DMS153 treated with DMSO at 0.1 percent for 48 hours (cell line): ENCODE measurements at regions not wholly inside any gene's neighbourhood (a gene's known extent, or its start where the extent isn't known, plus 50 kb on each side); places are given as distances from the start of the nearest gene placed in this dataset.
"Not testable (repeated sequence)": the region's sequence is repeated elsewhere in the genome, so short reads cannot be mapped to it uniquely, and the experiment has no call there.

Source experiments
- DNase-seq: peaks from one replicate; lab custom pipeline; 2025; ENCODE audit not compliant: unreplicated experiment; lab: John Stamatoyannopoulos, UW

DNA sequence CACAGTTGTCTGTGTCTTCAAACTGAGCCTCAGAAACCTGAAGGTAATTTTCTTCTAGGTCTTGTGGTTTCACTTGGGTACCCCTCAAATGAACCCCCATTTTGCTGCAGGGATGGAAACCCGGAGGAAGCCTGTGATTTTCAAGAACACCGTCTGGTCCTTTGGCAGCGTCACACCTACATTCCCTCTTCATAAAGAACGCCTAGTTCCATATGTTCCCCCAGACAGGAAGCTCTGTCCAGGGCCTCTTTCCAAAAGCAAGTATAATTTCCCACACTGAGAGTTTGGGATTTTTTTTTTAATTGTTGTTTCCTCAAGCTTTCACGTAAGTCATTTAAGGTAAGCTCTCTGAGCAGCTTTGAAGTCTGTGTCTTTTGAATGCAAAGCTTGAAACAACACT is 515.0 kb downstream of the TMEM114 start:
- no peak for DNase-seq

DNA sequence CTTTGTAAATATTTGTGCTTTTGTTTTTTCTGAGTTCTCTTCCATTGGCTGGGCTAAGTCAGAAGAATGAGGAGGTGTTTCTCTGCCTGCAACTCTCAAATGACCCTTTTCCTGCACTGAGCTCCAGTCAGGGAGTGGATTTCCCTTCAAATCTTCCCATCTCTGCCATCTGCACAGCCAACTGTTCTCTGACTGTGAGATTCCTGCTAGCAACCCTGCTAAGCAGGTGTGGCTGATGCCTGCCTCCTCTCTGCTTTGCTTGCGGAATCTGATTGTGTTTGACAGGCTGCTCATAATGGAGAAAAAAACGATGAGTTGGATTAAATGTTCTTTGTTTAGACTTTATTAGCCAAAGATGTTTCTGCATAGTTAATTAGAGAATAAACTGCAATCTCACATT is 519.8 kb downstream of the TMEM114 start:
- no peak for DNase-seq

DNA sequence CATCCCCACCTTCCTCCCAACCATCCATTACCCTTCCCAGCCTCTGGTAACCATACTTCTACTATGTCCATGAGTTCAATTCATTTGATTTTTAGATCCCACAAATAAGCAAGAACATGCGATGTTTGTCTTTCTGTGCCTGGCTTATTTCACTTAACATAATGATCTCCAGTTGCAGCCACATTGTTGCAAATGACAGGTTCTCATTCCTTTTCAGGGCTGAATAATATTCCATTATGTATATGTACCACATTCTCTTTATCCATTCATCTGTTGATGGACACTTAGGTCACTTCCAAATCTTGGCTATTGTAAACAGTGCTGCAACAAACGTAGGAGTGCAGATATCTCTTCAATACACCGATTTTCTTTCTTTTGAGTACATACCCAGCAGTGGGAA is 522.1 kb downstream of the TMEM114 start:
- DNase-seq = not testable (repeated sequence)

DNA sequence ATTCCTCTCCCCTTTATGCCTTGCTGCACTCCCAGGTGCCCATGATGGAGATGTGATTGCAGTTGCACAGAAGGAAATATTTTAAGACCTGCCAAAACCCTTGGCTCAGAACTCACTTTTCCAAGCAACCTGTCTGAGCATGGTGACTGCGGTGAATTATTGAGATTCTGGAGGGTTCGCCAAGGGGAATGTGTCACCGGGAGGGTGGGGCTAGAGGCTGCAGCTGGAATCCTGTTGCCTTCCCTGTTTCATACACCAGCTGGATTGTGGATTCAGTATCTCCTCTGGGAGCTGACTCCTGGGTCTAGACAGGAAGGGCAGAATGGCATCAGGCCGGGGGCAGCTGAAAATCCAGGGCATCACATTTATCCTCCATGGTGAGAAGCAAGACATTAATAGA is 527.2 kb downstream of the TMEM114 start:
- DNase-seq = no peak

DNA sequence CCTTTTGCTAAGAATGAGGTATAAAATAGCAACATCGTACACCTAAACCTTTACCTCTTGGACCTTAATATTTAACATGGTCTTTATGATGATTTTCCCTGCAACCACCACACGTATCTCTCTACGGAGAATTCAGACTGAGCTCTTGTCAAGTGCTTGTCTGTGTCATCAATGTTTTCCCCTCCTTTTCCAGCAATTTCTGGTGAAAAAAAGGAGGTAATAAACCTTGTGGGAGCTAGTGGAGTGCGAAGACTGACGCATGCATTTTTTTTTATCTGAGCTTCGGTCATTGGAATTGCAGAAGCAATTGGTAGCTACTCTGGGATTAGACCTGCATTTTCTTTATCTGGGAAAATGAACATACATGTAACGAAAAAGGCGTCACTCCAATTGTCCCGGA is 527.6 kb downstream of the TMEM114 start:
- no peak for DNase-seq

DNA sequence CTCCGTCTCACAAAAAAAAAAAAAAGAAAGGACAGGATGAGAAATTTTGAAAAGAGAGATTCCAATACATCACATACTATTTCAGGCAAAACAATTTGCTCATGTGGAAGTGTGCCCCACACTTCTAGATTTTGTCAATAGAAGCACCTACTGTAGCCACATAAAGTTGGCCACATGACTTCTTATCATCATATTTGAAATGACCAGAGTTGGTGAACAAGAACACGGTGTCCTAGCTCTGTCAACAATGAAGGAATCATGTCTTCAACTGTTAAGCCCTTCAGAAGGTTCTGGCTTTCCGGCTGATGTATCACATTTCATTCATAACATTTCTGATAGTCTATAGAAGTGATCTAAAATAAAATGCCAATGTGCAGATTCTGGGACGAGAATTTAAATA is 534.5 kb downstream of the TMEM114 start:
- no peak for DNase-seq

DNA sequence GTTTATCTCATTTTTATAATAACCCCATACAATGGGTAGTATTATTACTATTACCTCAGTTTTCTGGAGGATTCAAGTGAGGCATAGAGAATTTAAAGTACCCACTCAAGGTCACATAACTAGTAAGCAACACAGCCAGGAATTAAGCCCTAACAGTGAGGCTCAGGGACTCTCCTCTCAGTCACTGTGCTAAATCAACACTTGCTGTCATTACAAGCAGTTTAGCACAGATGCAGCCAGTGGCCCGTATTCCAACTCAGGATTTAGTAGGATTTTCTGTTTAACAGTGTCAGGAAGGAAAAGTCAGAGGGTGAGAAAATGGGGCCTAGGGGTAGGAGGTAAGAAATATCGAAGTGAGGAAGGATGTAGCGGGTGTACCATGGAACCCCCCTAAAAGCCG is 536.9 kb downstream of the TMEM114 start:
- no peak for DNase-seq

DNA sequence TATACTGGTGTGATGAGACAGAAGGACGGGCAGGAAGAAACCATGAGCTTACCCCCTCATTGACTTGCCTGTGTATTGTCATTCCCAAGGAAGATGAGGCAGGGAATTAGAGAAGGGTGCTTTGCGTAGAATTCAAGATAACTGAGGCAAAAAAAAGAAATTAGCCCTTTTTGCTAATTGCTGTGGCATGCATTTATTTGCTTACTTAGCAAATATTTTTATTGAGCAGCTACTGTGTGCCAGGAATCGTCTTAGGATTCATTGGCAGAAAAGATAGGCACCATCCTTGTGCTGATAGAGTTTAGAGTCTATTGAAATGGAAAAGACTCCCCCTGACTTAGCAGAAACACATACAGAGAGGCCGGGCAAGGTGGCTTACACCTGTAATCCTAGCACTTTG is 541.9 kb downstream of the TMEM114 start:
- no peak for DNase-seq

DNA sequence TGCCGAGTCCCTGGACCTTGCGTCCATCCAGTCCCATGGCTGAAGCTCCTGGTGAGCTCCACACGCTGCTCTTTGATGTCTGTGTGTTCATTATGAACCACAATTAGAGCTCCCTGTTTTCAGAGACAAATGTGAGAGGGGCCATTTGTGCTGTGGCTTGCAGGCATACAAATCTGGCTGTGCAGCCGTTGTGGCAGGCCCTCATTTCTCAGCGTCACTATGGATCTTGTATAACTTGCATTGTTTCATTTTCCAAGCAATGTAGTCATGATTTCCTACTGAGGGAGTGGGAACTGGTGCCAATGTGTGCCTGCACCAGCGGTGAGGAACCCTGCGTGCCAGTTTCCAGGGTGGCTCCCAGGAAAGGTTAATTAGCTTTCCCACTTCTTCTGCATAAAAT is 542.6 kb downstream of the TMEM114 start:
- no peak for DNase-seq

DNA sequence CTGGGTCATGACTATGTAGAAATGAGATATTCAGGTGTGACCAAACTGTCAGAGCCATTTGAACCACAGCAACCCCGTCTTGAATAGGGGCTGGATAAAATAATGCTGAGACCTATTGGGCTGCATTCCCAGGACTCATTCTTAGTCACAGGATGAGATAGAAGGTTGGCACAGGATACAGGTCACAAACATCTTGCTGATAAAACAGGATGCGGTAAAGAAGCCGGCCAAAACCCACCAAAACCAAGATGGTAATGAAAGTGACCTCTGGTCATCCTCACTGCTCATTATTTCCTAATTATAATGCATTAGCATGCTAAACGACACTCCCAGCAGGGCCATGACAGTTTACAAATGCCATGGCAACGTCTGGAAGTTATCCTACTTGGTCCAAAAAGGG is 545.5 kb downstream of the TMEM114 start:
- DNase-seq = no peak

DNA sequence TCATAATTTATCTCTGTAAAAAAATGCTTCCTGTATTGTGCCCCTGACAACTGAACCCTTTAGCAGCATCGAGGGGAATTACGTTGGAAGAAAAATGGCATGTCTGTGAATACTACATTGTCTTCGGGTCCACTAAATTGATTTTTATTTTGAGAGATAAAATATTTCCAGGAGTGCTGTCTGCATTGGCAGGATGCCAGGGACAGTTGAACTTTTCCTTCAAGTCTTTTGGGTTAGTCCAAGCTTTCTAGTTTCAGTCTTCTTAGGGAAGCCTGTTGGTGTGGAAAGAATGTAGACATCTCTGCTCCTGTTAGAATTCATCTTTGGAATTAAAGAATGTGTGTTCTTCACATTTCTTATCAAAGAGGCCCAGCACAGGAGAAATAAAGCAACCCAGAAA is 557.9 kb downstream of the TMEM114 start:
- no peak for DNase-seq

DNA sequence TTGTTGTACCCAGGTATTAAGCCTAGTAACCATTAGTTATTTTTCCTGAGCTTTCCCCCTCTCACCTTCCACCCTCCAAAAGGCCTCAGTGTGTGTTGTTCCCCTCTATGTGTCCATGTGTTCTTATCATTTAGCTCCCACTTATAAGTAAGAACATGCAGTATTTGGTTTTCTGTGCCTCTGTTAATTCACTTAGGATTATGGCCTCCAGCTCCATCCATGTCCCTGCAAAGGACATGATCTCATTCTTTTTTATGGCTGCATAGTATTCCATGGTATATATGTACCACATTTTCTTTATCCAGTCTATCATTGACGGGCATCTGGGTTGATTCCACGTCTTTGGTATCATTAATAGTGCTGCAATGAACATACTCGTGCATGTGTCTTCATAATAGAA is 560.3 kb downstream of the TMEM114 start:
- not testable (repeated sequence) for DNase-seq

DNA sequence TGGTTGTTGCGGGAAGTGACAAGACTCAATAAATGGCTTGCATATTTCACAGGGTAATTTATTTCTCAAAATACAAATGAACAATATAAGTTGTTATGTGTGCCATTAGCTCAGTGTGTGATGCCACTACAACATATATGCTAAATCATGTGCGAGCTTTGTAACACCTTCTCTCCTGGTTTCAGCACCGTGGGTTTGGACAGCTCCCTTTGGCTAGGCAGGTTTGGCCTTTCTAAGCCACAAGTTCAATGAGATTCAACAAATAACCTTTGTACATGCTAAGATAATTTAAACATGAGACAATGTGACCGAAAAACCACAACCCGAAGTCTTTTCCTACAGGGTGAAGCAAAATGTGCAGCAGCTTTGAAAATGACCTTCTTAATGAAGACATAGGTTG is 563.9 kb downstream of the TMEM114 start:
- no peak for DNase-seq

DNA sequence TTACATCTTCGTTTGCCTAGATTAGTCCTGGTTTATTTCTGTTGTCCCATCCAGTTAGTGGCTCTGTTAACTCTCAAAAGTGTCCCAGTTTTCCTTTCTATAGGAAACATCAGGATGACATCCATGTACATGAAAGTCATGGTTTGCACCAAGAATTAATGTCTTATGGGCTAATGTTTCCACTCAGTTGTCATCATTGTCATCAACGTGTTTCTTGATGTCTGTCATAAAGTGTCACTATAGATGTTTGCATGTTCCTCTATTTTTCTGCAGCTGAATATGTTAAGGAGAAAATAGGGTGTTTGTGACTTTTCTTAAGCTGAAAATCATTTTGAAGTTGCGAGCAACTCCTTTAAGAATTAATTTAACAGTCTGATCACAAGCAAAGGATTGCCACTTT is 567.0 kb downstream of the TMEM114 start:
- no peak for DNase-seq

DNA sequence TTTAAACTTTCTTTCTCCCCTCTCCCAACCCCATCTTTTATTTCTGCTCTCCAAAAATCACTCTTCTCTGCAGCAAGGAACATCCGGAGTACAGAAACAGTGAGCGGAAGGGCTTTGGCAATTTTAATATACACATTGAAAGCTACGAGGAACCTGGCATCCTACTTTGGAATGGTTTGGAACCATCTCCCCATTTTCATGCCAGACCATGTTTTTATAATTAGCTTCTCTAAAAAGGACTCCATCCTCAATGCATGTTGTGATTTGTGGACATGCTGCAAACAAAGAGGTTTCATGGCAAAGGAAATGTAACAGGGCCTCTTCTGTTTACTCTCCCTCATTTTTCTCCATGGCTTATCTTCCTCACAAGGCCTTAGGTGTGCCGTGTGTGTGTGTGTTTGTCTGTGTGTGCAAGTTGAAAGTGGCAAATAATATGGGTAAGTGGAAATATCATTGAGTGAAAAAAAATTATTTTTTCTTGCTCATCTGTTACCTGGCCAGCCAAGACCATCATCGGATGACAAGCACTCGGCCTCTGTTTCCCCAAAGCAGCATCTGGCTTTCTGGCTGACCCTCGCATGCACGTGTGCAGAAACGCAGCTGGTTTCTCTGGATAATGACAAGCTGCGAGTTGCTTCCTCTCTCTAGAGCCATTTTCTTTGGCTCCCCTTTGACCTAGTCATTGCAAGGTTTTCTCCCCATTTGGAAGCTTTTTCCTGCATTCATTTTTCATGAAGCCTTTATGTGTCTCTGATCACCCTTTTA is 585.0 kb downstream of the TMEM114 start:
- no peak for DNase-seq

DNA sequence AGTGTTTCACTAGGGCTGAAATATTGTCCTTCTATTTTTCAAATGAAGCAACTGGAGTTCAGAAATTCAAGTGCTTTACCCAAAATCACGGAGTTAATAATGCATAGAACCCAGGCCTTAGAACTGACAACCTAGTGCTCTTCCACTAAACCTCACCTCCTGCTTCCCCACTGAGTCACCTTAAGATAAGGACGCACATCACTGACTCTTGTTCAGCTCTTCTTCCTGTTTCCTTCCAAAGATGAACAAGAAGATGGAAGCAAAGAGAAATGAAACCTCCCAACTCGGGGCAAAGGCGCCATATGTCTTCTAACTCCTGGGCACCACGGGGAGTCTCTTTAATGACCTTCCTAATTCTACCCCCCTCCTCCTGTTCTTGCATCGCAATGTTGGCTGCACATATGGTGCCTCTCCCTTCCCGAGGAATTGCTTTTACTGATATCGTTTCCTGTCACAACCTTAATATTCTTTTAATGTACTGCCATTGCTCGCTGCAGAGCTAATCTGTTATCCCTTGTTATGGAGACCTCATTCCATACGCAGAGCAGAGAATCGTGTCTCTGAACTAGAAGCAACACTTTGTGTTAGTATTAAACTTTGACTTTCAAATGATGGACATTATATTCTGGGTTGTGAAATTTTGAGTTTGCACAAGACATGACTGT is 591.4 kb downstream of the TMEM114 start:
- DNase-seq = no peak

DNA sequence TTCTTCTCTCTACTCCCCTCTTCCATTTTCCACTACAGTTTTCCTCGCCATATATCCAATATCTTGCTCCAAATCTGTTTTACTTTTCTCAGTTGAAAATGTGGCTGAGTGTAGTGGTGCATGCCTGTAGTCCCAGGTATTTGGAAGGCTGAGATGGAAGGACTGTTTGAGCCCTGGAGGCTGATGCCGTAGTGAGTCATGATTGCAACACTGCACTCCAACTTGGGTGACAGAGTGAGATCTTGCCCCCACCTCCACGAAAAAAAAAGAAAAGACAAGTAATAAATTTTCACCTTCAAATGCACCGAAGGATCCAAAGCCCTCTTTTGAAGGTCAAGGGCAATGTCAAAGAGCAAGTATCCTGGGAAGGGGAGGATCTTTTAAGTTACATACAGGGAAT is 592.3 kb downstream of the TMEM114 start:
- no peak for DNase-seq

DNA sequence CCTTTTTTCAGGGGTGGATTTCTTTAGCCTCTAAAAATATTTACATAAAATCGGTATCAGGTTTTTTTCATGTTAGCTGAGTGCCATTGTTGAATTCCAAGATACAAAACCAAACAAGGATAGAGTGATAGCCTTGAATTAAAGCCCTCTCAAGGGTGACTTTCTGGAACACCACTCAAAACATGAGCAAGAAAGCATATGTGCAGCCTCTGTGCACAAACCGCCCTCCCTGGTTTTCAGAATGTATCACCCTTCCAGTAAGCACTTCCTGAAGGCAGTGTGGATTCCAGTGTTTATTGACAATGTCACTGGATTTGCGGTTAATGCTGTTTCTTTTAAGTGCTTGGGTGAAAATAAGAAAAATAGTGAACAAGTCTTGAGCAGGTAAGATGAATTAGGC is 597.7 kb downstream of the TMEM114 start:
- DNase-seq = no peak

DNA sequence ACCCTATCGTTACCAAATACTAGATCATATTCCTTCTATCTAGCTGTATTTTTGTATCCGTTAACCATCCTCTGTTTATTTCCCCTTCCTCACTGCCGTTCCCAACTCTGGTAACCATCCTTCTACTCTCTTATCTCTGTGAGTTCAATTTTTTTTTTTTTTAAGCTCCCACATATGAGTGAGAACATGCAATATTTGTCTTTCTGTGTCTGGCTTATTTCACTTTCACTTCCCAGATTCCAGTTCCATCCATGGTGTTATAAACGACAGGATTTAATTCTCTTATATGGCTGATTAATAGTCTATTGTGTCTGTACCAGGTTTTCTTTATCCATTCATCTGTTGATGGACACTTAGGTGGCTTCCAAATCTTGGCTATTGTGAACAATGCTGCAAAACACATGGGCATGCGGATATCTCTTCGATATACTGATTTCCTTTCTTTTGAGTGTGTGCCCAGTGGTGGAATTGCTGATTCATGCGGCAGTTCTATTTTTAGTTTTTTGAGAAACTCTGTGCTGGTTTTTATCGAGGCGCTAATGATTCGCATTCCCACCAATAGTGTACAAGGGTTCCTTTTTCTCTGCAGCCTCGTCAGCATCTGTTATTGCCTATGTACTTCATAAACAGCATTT is 599.6 kb downstream of the TMEM114 start:
- DNase-seq = no peak

DNA sequence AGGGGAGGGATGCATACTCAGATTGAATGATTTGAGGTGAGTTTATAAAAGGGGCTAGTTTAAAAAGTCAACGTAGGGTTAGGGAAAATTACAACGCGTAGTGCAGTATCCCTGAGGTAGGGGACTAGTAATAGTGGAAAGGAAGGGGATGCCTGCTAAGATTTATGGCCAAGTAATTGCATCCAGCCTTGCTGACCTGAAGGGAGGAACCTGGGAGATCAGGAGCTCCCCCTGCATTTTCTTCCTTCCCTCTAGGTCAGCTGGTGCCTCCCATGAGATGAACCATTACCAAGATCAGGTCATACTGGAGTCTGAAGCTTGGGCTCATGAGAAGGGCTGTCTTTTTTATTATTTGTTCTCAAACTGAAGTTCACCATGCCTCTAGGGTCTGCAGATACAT is 606.6 kb downstream of the TMEM114 start:
- no peak for DNase-seq

DNA sequence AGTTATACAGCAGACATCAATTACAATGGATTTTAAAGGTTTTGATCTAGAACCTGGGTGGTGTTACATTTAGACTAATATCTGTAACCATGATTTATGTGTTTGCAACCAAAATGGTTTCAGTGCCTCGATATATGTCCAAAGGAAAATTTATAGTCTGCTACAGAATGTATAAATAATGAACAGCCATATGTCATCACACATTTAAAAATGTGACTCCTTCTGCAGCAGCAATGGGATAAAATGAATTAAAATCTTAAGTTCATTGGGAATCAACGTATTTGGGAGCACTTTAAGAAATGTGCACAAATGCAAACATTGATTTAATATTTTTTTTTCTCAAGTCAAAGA is 610.2 kb downstream of the TMEM114 start:
- DNase-seq = no peak

DNA sequence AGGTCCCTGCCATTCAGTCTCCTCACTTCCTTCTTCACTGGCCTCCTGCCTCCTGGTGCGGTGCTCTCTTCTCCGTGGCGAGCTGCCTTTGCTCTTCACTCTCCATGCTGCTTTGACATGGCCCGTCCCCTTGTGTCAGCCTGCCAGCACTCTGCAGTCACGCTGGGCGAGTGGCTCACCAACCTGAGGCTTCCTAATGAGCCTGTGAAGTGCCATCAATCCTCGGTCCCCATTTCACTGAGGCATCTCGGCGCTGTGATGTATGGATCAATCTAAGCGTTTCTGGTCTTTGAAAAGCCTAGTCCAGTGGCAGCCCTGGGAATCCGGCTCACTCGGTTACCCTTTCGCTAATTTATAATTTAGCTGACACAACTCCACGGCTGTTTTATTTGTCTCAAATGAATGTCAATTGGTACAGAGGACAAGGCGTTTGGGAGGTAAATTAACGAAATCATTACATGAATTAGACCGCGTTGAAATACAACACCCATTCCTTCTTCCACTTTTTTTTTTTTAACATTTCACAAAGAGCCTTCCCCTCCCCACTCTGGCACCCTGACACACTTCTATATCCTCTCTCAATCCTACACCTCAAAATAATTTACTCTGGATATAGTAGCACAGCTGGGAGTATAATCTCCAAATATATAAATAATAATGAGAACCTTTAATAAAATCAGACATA is 610.7 kb downstream of the TMEM114 start:
- no peak for DNase-seq
